Neural crest cell (in vitro differentiated cells): ENCODE measurements at regions not wholly inside any gene's neighbourhood (a gene's known extent, or its start where the extent isn't known, plus 50 kb on each side); places are given as distances from the start of the nearest gene placed in this dataset.

Source experiments
- DNase-seq: peaks from one replicate; pipeline ENCODE4 v3.0.0; 2021; ENCODE audit warnings: low read depth, mixed read lengths, low spot score
- H3K27ac Mint-ChIP-seq: one replicate; pipeline ENCODE4 v1.8.0; 2021; ENCODE audit warnings: mild to moderate bottlenecking, mixed read lengths; ENCODE audit not compliant: unreplicated experiment
- H3K27me3 Mint-ChIP-seq: 2 replicates; pipeline ENCODE4 v1.8.0; 2021; ENCODE audit warnings: low read depth, mild to moderate bottlenecking, mixed read lengths
- H3K36me3 Mint-ChIP-seq: 2 replicates; pipeline ENCODE4 v1.8.0; 2021; ENCODE audit warnings: low read depth, mild to moderate bottlenecking, mixed read lengths
- H3K4me1 Mint-ChIP-seq: 2 replicates; pipeline ENCODE4 v1.8.0; 2021; ENCODE audit warnings: mixed read lengths
- H3K4me3 Mint-ChIP-seq: one replicate; pipeline ENCODE4 v1.8.0; 2021; ENCODE audit warnings: mild to moderate bottlenecking, mixed read lengths
- H3K9me3 Mint-ChIP-seq: 2 replicates; pipeline ENCODE4 v1.8.0; 2021; ENCODE audit warnings: mixed read lengths
- CTCF ChIP-seq: fragments of 200-600 bp; sonication (generic); conservative IDR thresholded peaks from 2 replicates; pipeline ENCODE4 v1.5.0; 2021; ENCODE audit warnings: antibody characterized with exemption, mild to moderate bottlenecking

GRCh38 chr1:5734996-5735395 is 257.2 kb downstream of the NPHP4 start:
- Mint-ChIP-seq H3K4me3 (no peak overlapping the region), H3K27me3 (peaks cover 2% of the 10 kb centered on the region), H3K27ac (no peak overlapping the region), H3K36me3 (no peaks in the 10 kb centered on the region), H3K9me3 (peaks cover 3% of the 10 kb centered on the region), H3K4me1 (no peaks in the 10 kb centered on the region)
- no peak for DNase-seq
- no peak for TF ChIP-seq CTCF

GRCh38 chr1:5734414-5734813 is 257.8 kb downstream of the NPHP4 start:
- Mint-ChIP-seq H3K36me3 (no peaks in the 10 kb centered on the region), H3K27me3 (peaks cover 2% of the 10 kb centered on the region), H3K4me1 (no peaks in the 10 kb centered on the region), H3K9me3 (peaks cover 3% of the 10 kb centered on the region), H3K27ac (no peak overlapping the region), H3K4me3 (no peak overlapping the region)
- no peak for DNase-seq
- TF ChIP-seq CTCF, result no peak

GRCh38 chr1:5733596-5733995 is 258.6 kb downstream of the NPHP4 start:
- no peak overlapping the region for H3K4me3 Mint-ChIP-seq
- no peak for DNase-seq
- H3K9me3 Mint-ChIP-seq, result peaks cover 3% of the 10 kb centered on the region
- no peaks in the 10 kb centered on the region for H3K36me3 Mint-ChIP-seq
- H3K27me3 Mint-ChIP-seq, result peaks cover 2% of the 10 kb centered on the region
- no peak for TF ChIP-seq CTCF
- H3K27ac Mint-ChIP-seq, result no peak overlapping the region
- H3K4me1 Mint-ChIP-seq, result no peaks in the 10 kb centered on the region

GRCh38 chr1:5731110-5731423 is 261.2 kb downstream of the NPHP4 start:
- TF ChIP-seq CTCF, result no peak
- DNase-seq, result no peak
- no peaks in the 10 kb centered on the region for H3K9me3 Mint-ChIP-seq
- H3K4me1 Mint-ChIP-seq, result peaks cover 7% of the 10 kb centered on the region
- H3K4me3 Mint-ChIP-seq, result no peak overlapping the region
- H3K27ac Mint-ChIP-seq, result no peak overlapping the region
- H3K27me3 Mint-ChIP-seq, result no peaks in the 10 kb centered on the region
- H3K36me3 Mint-ChIP-seq, result no peaks in the 10 kb centered on the region

- no peak for TF ChIP-seq CTCF
- no peak overlapping the region for H3K27ac Mint-ChIP-seq
Measured at GRCh38 chr1:5730272-5731109, 261.7 kb downstream of the NPHP4 start.

More at GRCh38 chr1:5730272-5731109, 261.7 kb downstream of the NPHP4 start:
- no peaks in the 10 kb centered on the region for H3K27me3 Mint-ChIP-seq
- H3K9me3 Mint-ChIP-seq, result no peaks in the 10 kb centered on the region
- no peak for DNase-seq
- H3K4me3 Mint-ChIP-seq, result no peak overlapping the region
- no peaks in the 10 kb centered on the region for H3K36me3 Mint-ChIP-seq
- H3K4me1 Mint-ChIP-seq, result peaks cover 7% of the 10 kb centered on the region
